HFFc6 (cell line): ENCODE measurements at regions not wholly inside any gene's neighbourhood (a gene's known extent, or its start where the extent isn't known, plus 50 kb on each side); places are given as distances from the start of the nearest gene placed in this dataset.

ENCODE experiments used
- DNase-seq: peaks from one replicate; pipeline ENCODE4 v3.0.0-alpha.2; 2018
- H3K27ac Mint-ChIP-seq: 2 replicates; pipeline ENCODE4 v1.8.0; 2020; ENCODE audit warnings: mild to moderate bottlenecking, mixed read lengths
- H3K27me3 Mint-ChIP-seq: 2 replicates; pipeline ENCODE4 v1.8.0; 2021; ENCODE audit warnings: mild to moderate bottlenecking, moderate library complexity, mixed read lengths; ENCODE audit not compliant: insufficient read depth
- H3K36me3 Mint-ChIP-seq: 2 replicates; pipeline ENCODE4 v1.8.0; 2021; ENCODE audit warnings: low read depth, mixed read lengths
- H3K4me1 Mint-ChIP-seq: 2 replicates; pipeline ENCODE4 v1.8.0; 2020; ENCODE audit warnings: low read depth, mixed read lengths
- H3K4me3 Mint-ChIP-seq: 2 replicates; pipeline ENCODE4 v1.8.0; 2020; ENCODE audit warnings: mild to moderate bottlenecking, moderate library complexity, mixed read lengths
- H3K9me3 Mint-ChIP-seq: 2 replicates; pipeline ENCODE4 v1.8.0; 2020; ENCODE audit warnings: mild to moderate bottlenecking, mixed read lengths
- CTCF ChIP-seq: fragments of 200-600 bp; sonication (generic); IDR thresholded peaks from 2 replicates; pipeline ENCODE4 v1.5.0; 2021; ENCODE audit warnings: antibody characterized with exemption, mild to moderate bottlenecking

GRCh38 chr4:122259849-122260248, 107.7 kb downstream of the BLTP1 start:
- no peaks in the 10 kb centered on the region for H3K27me3 Mint-ChIP-seq
- DNase-seq, result no peak
- H3K4me1 Mint-ChIP-seq, result no peaks in the 10 kb centered on the region

GRCh38 chr4:122276359-122276758, 102.5 kb upstream of the ADAD1 start:
- Mint-ChIP-seq H3K9me3 (no peaks in the 10 kb centered on the region), H3K4me3 (no peak overlapping the region), H3K27me3 (no peaks in the 10 kb centered on the region), H3K27ac (no peak overlapping the region), H3K36me3 (peaks cover 16% of the 10 kb centered on the region), H3K4me1 (no peaks in the 10 kb centered on the region)
- TF ChIP-seq CTCF, result no peak
- no peak for DNase-seq

More at GRCh38 chr4:122259849-122260248, 107.7 kb downstream of the BLTP1 start:
- Mint-ChIP-seq H3K4me3 (no peak overlapping the region), H3K9me3 (no peaks in the 10 kb centered on the region), H3K36me3 (peaks cover 25% of the 10 kb centered on the region; the same call in 1 of the 2 replicates), H3K27ac (no peak overlapping the region)
- no peak for TF ChIP-seq CTCF

GRCh38 chr4:122278976-122279375, 99.8 kb upstream of the ADAD1 start:
- no peak for DNase-seq
- no peaks in the 10 kb centered on the region for H3K9me3 Mint-ChIP-seq
- peaks cover 15% of the 10 kb centered on the region for H3K36me3 Mint-ChIP-seq
- no peaks in the 10 kb centered on the region for H3K4me1 Mint-ChIP-seq
- no peak overlapping the region for H3K27ac Mint-ChIP-seq
- no peak overlapping the region for H3K4me3 Mint-ChIP-seq
- TF ChIP-seq CTCF, result no peak
- no peaks in the 10 kb centered on the region for H3K27me3 Mint-ChIP-seq

- Mint-ChIP-seq H3K36me3 (peaks cover 15% of the 10 kb centered on the region), H3K4me3 (no peak overlapping the region), H3K27me3 (no peaks in the 10 kb centered on the region), H3K27ac (no peak overlapping the region), H3K9me3 (no peaks in the 10 kb centered on the region), H3K4me1 (peaks cover under 1% of the 10 kb centered on the region; the same call in 1 of the 2 replicates)
- DNase-seq, result no peak
- TF ChIP-seq CTCF, result no peak
These were observed 99.1 kb upstream of the ADAD1 start for GRCh38 chr4:122279670-122280069.

GRCh38 chr4:122285285-122285684, 93.5 kb upstream of the ADAD1 start:
- Mint-ChIP-seq H3K27me3 (no peaks in the 10 kb centered on the region), H3K4me1 (peaks cover 10% of the 10 kb centered on the region), H3K4me3 (no peak overlapping the region), H3K9me3 (no peaks in the 10 kb centered on the region), H3K27ac (peak overlapping the region; percentile 46; the same call in 1 of the 2 replicates), H3K36me3 (peaks cover 5% of the 10 kb centered on the region; the same call in 1 of the 2 replicates)
- DNase-seq, result peak; percentile 18
- no peak for TF ChIP-seq CTCF
